Endothelial cell of umbilical vein (primary cell): ENCODE measurements at regions not wholly inside any gene's neighbourhood (a gene's known extent, or its start where the extent isn't known, plus 50 kb on each side); places are given as distances from the start of the nearest gene placed in this dataset.

Source experiments
- BruUV-seq: library from RNA; stranded (reverse); fragments of 400-500 nt; replicated peaks from 2 replicates; lab custom pipeline; 2021; lab: Mats Ljungman, UMichigan
- CTCF ChIA-PET: fragments of 300-600, 350-600 bp; sonication (Branson Sonifier 250); formaldehyde crosslinking; loops from one replicate; lab custom pipeline; 2021; ENCODE audit warnings: antibody characterized with exemption, inconsistent platforms; lab: Charles Lee
- POLR2A ChIA-PET: fragments of 300-600, 350-600 bp; sonication (Branson Sonifier 250); formaldehyde crosslinking; loops from one replicate; lab custom pipeline; 2021; ENCODE audit warnings: antibody characterized with exemption, inconsistent platforms; lab: Charles Lee
- DNase-seq: peaks from one replicate; pipeline ENCODE4 v3.0.0-alpha.2; 2011; ENCODE audit warnings: low read depth, low spot score
- FAIRE-seq: peaks from 2 replicates; lab custom pipeline; 2011; peaks lifted over from hg19 to GRCh38; lab: Jason Lieb, UNC
- H2AFZ ChIP-seq: 2 replicates; pipeline ENCODE4 v1.6.0; 2012; ENCODE audit warnings: low read depth, low read length, control low read depth, inconsistent platforms
- H3K27ac ChIP-seq: 2 replicates; pipeline ENCODE4 v1.5.1; 2011; ENCODE audit warnings: low read depth, mild to moderate bottlenecking, control low read depth, low read length, moderate library complexity; ENCODE audit not compliant: insufficient read depth
- H3K27me3 ChIP-seq, 2 experiments: 2 replicates each; pipeline versions ENCODE4 v1.6.0 to v1.6.1; 2011; ENCODE audit warnings: low read length in 2 of 2, mixed read lengths in 1 of 2; ENCODE audit not compliant: control insufficient read depth in 2 of 2, insufficient read depth in 2 of 2
- H3K36me3 ChIP-seq, 2 experiments: 2 replicates in 1 of 2; 3 replicates in 1 of 2; pipeline ENCODE4 v1.5.1; 2011; ENCODE audit warnings: low read length in 2 of 2, mild to moderate bottlenecking in 1 of 2, moderate library complexity in 1 of 2; ENCODE audit not compliant: control insufficient read depth in 2 of 2, insufficient read depth in 2 of 2; ENCODE audit errors: extremely low read depth in 1 of 2
- H3K4me1 ChIP-seq: 3 replicates; pipeline ENCODE4 v1.5.1; 2011; ENCODE audit warnings: mild to moderate bottlenecking, low read length; ENCODE audit not compliant: control insufficient read depth, insufficient read depth; ENCODE audit errors: extremely low read depth
- H3K4me2 ChIP-seq: 2 replicates; pipeline ENCODE4 v1.6.1; 2011; ENCODE audit warnings: low read length, control low read depth, mixed read lengths; ENCODE audit not compliant: insufficient read depth
- H3K4me3 ChIP-seq, 3 experiments: fragments of 200-600 bp in 1 of 3; sonication (generic), shearing (Covaris generic) in 1 of 3; replicated peaks in 1 of 3; 2 replicates each; pipeline ENCODE4 v1.5.1; 2011 to 2016; ENCODE audit warnings: control low read depth in 3 of 3, low read length in 3 of 3, mild to moderate bottlenecking in 2 of 3, inconsistent platforms in 1 of 3, low read depth in 1 of 3, moderate library complexity in 1 of 3; ENCODE audit not compliant: insufficient read depth in 1 of 3
- H3K79me2 ChIP-seq: 2 replicates; pipeline ENCODE4 v1.6.0; 2012; ENCODE audit warnings: low read length, inconsistent platforms; ENCODE audit not compliant: control insufficient read depth, insufficient read depth
- H3K9ac ChIP-seq: replicated peaks from 2 replicates; pipeline ENCODE3; 2011; ENCODE audit warnings: low read length, control low read depth; ENCODE audit not compliant: insufficient read depth; ENCODE audit errors: extremely low read depth
- H3K9me1 ChIP-seq: replicated peaks from 3 replicates; pipeline ENCODE4 v1.6.0; 2011; ENCODE audit warnings: mild to moderate bottlenecking, low read length; ENCODE audit not compliant: control insufficient read depth, insufficient read depth; ENCODE audit errors: extremely low read depth
- H3K9me3 ChIP-seq: replicated peaks from 2 replicates; pipeline ENCODE4 v1.5.1; 2012; ENCODE audit warnings: low read length, inconsistent platforms; ENCODE audit not compliant: control insufficient read depth, insufficient read depth
- H4K20me1 ChIP-seq: replicated peaks from 2 replicates; pipeline ENCODE3; 2011; ENCODE audit warnings: mild to moderate bottlenecking, low read length; ENCODE audit not compliant: control insufficient read depth, insufficient read depth; ENCODE audit errors: extremely low read depth
- CTCF ChIP-seq, 2 donors: IDR thresholded peaks; 1 replicate in 1 of 2; 2 replicates in 1 of 2; pipeline ENCODE4 v1.5.1; 2011; ENCODE audit warnings: low read length in 2 of 2, mild to moderate bottlenecking in 2 of 2, moderate library complexity in 2 of 2, control low read depth in 1 of 2, inconsistent platforms in 1 of 2, low read depth in 1 of 2; ENCODE audit not compliant: insufficient read depth in 1 of 2; ENCODE audit errors: extremely low read depth in 1 of 2
- EZH2 ChIP-seq: IDR thresholded peaks from 2 replicates; pipeline ENCODE4 v1.6.1; 2012; ENCODE audit warnings: borderline replicate concordance, low read depth, mild to moderate bottlenecking, moderate library complexity, low read length, inconsistent platforms; ENCODE audit not compliant: severe bottlenecking
- FOS ChIP-seq: IDR thresholded peaks from 2 replicates; pipeline ENCODE4 v1.6.1; 2011; ENCODE audit warnings: mild to moderate bottlenecking, low read length, moderate library complexity, borderline replicate concordance; ENCODE audit not compliant: insufficient read depth
- GATA2 ChIP-seq: IDR thresholded peaks from 2 replicates; pipeline ENCODE4 v1.7.0; 2011; ENCODE audit warnings: low read depth, mild to moderate bottlenecking, moderate library complexity, mixed read lengths, low read length; ENCODE audit not compliant: insufficient read length, insufficient read depth
- JUN ChIP-seq: IDR thresholded peaks from 2 replicates; pipeline ENCODE4 v1.6.1; 2011; ENCODE audit warnings: borderline replicate concordance, low read depth; ENCODE audit not compliant: insufficient read length, insufficient read depth
- MAX ChIP-seq: IDR thresholded peaks from 2 replicates; pipeline ENCODE4 v1.6.1; 2011; ENCODE audit not compliant: insufficient read depth, insufficient read length
- MYC ChIP-seq: IDR thresholded peaks from one replicate; pipeline ENCODE4 v1.6.1; 2011; ENCODE audit warnings: mild to moderate bottlenecking, low read depth, low read length
- POLR2A ChIP-seq: IDR thresholded peaks from 2 replicates; pipeline ENCODE4 v1.6.1; 2012; ENCODE audit warnings: low read depth, mild to moderate bottlenecking, control low read depth, low read length
- POLR2AphosphoS5 ChIP-seq: IDR thresholded peaks from 2 replicates; pipeline ENCODE4 v1.6.1; 2012; ENCODE audit warnings: low read depth, mild to moderate bottlenecking, control low read depth, low read length, moderate library complexity; ENCODE audit not compliant: insufficient read depth
- dilution Hi-C: fragments of 300-500 bp; cut with MboI; formaldehyde crosslinking; loops from one replicate; pipeline ENCODE4 v1.15.0; 2019; ENCODE audit warnings: low sequenced_read_pairs; ENCODE audit not compliant: extremely low pct_ligation_motif_present
- intact Hi-C: fragments of 100-400 bp; cut with micrococcal nuclease; formaldehyde crosslinking; loops from one replicate; pipeline ENCODE4 v1.10.0; 2022

- H3K4me3 ChIP-seq, result no peak overlapping the region
- intact Hi-C loops (no loop called here), dilution Hi-C loops (no loop called here)
- ChIA-PET CTCF (no interaction called here), POLR2A (no interaction called here)
- H3K9me3 ChIP-seq, result no peaks in the 10 kb centered on the region
- no peaks in the 10 kb centered on the region for H3K4me1 ChIP-seq
- H2AFZ ChIP-seq, result peak overlapping the region; percentile 48
- no peaks in the 10 kb centered on the region for H3K36me3 ChIP-seq
- no TSS peak for BruUV-seq
- no peak for FAIRE-seq
- DNase-seq, result peak; percentile 5
- no peak overlapping the region for H3K27ac ChIP-seq
- no peaks in the 10 kb centered on the region for H4K20me1 ChIP-seq
- H3K4me2 ChIP-seq, result no peak overlapping the region
- H3K9me1 ChIP-seq, result no peaks in the 10 kb centered on the region
- no peaks in the 10 kb centered on the region for H3K79me2 ChIP-seq
- H3K27me3 ChIP-seq, result no peaks in the 10 kb centered on the region
- no peak overlapping the region for H3K9ac ChIP-seq
- peak; percentile 54 for TF ChIP-seq FOS
- TF ChIP-seq GATA2, result no peak
- no peak for TF ChIP-seq MAX
Observed at GRCh38 chr12:59452259-59452658, 143.6 kb upstream of the SLC16A7 start.

GRCh38 chr12:59446116-59446515 is 149.7 kb upstream of the SLC16A7 start:
- ChIA-PET POLR2A (no interaction called here), CTCF (interaction anchor here (0.9 kb wide), 1 partner anchor 13 kb away, joined by 3 read pairs; no protein-coding TSS in a partner anchor)
- no peak overlapping the region for H3K4me2 ChIP-seq
- no peaks in the 10 kb centered on the region for H3K36me3 ChIP-seq
- TF ChIP-seq EZH2 (no peak), FOS (no peak), CTCF (IDR thresholded peaks at IDR 0.05; ENCODE audit: extremely low read depth in 1 of 2, insufficient read depth in 1 of 2, low read depth in 1 of 2, low read length in 2 of 2) (no peak), POLR2AphosphoS5 (no peak), JUN (no peak), POLR2A (no peak), MYC (no peak), GATA2 (no peak), MAX (no peak)
- H3K9ac ChIP-seq, result no peak overlapping the region
- H4K20me1 ChIP-seq, result no peaks in the 10 kb centered on the region
- H3K9me1 ChIP-seq, result no peaks in the 10 kb centered on the region
- no peak overlapping the region for H3K4me3 ChIP-seq
- FAIRE-seq (no peak), DNase-seq (no peak)
- H3K9me3 ChIP-seq, result no peaks in the 10 kb centered on the region
- BruUV-seq, result no TSS peak
- no peak overlapping the region for H3K27ac ChIP-seq
- H3K27me3 ChIP-seq, result no peaks in the 10 kb centered on the region
- no peaks in the 10 kb centered on the region for H3K4me1 ChIP-seq
- dilution Hi-C loops (no loop called here), intact Hi-C loops (no loop called here)
- no peak overlapping the region for H2AFZ ChIP-seq
- H3K79me2 ChIP-seq, result no peaks in the 10 kb centered on the region
